Activated naive CD4-positive, alpha-beta T cell treated with anti-CD3 and anti-CD28 coated beads, Interleukin-2, amount 10 ng/mL, durations not matched to agents 7 days and 5 days (primary cell): ENCODE measurements at regions not wholly inside any gene's neighbourhood (a gene's known extent, or its start where the extent isn't known, plus 50 kb on each side); places are given as distances from the start of the nearest gene placed in this dataset.
"Not testable (repeated sequence)": the region's sequence is repeated elsewhere in the genome, so short reads cannot be mapped to it uniquely, and the experiment has no call there.

Experiments
- CTCF ChIA-PET: fragments of 350-600 bp; sonication (Branson Sonifier 250); formaldehyde crosslinking; loops from one replicate; lab custom pipeline; 2021; ENCODE audit warnings: antibody characterized with exemption; lab: Charles Lee
- DNase-seq: peaks from one replicate; pipeline ENCODE4 v3.0.0-alpha.2; 2020
- H3K27ac Mint-ChIP-seq: one replicate; pipeline ENCODE4 v1.8.0; 2021; ENCODE audit warnings: mild to moderate bottlenecking, moderate library complexity, mixed read lengths
- H3K27me3 Mint-ChIP-seq: one replicate; pipeline ENCODE4 v1.8.0; 2021; ENCODE audit warnings: mild to moderate bottlenecking, mixed read lengths
- H3K36me3 Mint-ChIP-seq: one replicate; pipeline ENCODE4 v1.8.0; 2021; ENCODE audit warnings: mixed read lengths
- H3K4me1 Mint-ChIP-seq: one replicate; pipeline ENCODE4 v1.8.0; 2021; ENCODE audit warnings: mixed read lengths
- H3K4me3 Mint-ChIP-seq: one replicate; pipeline ENCODE4 v1.8.0; 2021; ENCODE audit warnings: mild to moderate bottlenecking, moderate library complexity, mixed read lengths
- H3K9me3 Mint-ChIP-seq: one replicate; pipeline ENCODE4 v1.8.0; 2021; ENCODE audit warnings: mixed read lengths

DNA sequence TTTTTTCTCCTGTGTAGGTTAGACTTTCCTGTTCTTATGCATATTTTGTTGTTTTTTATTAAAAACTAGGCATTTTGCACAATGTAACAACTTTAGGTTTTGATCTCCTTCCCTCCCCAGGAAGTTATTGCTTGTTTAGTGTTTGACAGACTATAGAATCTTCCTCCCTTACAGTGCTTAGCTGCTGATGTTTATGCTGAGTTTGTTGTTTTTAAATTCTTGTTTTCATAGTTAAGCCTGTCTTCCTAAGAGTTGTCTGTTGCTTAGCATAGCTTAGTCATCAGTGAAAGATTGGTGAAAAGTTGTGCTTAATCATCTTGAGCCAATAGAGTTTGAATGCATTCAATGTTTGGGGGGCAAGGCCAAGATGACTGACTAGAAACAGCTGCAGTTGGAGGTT, 157.5 kb downstream of the NKX6-1 start:
- no peaks in the 10 kb centered on the region for H3K36me3 Mint-ChIP-seq
- DNase-seq: no peak
- no peaks in the 10 kb centered on the region for H3K27me3 Mint-ChIP-seq
- CTCF ChIA-PET: no interaction called here
- H3K9me3 Mint-ChIP-seq: peaks cover 20% of the 10 kb centered on the region
- no peaks in the 10 kb centered on the region for H3K4me1 Mint-ChIP-seq
- no peak overlapping the region for H3K27ac Mint-ChIP-seq
- no peak overlapping the region for H3K4me3 Mint-ChIP-seq

DNA sequence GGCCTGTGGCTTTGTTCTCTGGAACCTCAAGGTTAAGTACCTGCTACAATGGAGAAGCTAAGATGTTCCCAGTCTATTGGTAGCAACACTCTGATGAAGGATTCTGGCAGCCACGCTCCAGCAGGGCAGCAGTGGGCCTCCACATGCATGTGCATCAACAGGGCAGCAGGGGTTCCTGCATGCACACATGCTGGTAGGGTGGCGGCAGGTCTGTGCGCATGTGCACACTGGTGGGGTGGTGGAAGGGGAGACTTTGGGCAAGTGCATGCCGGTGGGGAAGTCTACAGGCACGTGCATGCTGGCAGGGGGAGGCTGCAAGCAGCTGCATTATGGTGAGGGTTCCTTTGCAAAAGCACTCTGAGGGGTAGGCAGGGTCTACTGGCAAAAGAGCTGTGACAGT, 160.7 kb downstream of the NKX6-1 start:
- no peaks in the 10 kb centered on the region for H3K4me1 Mint-ChIP-seq
- H3K27ac Mint-ChIP-seq: no peak overlapping the region
- H3K4me3 Mint-ChIP-seq: no peak overlapping the region
- peaks cover 5% of the 10 kb centered on the region for H3K9me3 Mint-ChIP-seq
- H3K36me3 Mint-ChIP-seq: no peaks in the 10 kb centered on the region
- DNase-seq: no peak
- H3K27me3 Mint-ChIP-seq: no peaks in the 10 kb centered on the region
- CTCF ChIA-PET: no interaction called here

DNA sequence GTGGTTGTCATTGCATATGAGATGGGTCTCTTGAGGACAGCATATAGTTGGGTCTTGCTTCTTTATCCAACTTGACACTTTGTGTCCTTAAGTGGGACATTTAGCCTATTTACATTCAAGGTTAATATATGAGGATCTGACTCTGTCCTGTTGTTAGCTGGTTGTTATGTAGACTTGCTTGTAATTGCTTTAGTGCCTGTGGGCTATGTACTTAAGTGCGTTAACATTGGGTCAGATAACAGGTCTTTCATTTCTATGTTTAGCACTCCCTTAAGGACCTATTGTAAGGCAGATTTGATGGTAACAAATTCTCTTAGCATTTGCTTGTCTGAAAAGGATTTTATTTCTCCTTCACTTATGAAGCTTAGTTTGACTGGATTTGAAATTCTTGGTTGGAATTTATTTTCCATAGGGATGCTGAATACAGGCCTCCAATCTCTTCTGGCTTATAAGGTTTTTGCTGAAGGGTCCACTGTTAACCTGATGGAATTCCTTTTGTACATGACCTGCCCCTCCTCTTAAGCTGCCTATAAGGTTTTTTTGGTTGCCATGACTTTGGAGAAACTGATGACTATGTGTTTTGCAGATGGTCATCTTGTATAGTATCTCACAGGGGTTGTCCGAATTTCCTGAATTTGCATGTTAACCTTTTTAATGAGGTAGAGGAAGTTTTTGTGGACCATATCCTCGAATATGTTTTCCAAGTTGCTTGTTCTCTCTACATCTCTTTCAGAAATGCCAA, 162.0 kb downstream of the NKX6-1 start:
- H3K4me1 Mint-ChIP-seq: no peaks in the 10 kb centered on the region
- no peaks in the 10 kb centered on the region for H3K27me3 Mint-ChIP-seq
- CTCF ChIA-PET: interaction anchor here (0.7 kb wide), 1 partner anchor 74 kb away, joined by 3 read pairs; no protein-coding TSS in a partner anchor
- peaks cover 5% of the 10 kb centered on the region for H3K9me3 Mint-ChIP-seq
- no peak overlapping the region for H3K27ac Mint-ChIP-seq
- DNase-seq: no peak
- H3K4me3 Mint-ChIP-seq: no peak overlapping the region
- H3K36me3 Mint-ChIP-seq: no peaks in the 10 kb centered on the region

DNA sequence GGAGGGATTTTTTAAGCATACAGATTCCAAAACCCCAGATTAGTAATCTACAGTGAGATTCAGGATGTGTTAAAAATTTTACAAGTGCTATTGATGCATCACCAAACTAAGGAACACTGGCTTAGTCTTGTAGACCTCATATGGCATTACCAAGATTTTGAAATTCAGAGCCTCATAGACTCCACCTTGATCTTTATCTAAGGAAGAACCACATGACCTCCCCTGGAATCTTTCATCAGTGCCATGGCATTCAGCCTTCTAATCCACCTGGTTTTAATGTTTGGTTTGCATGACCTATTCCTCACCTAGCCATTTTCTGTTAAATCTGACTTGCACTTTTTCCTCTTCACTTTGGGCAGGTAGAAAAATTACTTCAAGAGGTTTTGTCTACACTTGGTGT, 171.6 kb downstream of the NKX6-1 start:
- Mint-ChIP-seq H3K27me3 (no peaks in the 10 kb centered on the region), H3K9me3 (peaks cover 1% of the 10 kb centered on the region), H3K4me1 (no peaks in the 10 kb centered on the region), H3K36me3 (no peaks in the 10 kb centered on the region), H3K4me3 (no peak overlapping the region), H3K27ac (no peak overlapping the region)
- DNase-seq: no peak
- CTCF ChIA-PET: no interaction called here

DNA sequence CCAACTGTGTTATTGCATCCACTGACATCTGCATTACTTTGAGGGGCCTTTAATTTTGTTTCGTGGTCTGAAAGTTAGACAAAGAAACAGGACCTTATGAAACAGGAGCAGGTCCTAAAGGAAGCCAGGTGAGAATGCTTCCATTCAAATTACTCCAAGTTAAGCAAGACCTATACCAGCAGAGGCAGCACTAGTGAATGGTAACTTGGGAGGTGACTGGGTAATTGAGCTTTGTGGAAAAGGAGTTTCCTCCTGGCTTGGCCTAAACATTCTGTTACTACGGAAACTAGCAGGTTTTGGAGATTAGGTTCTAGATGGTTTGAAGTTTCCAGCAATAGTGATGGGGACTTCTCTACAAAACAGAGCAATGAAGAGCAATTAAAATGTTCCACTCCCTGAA, 173.5 kb downstream of the NKX6-1 start:
- no peak for DNase-seq
- CTCF ChIA-PET: no interaction called here
- no peaks in the 10 kb centered on the region for H3K27me3 Mint-ChIP-seq
- H3K4me3 Mint-ChIP-seq: no peak overlapping the region
- no peaks in the 10 kb centered on the region for H3K36me3 Mint-ChIP-seq
- H3K4me1 Mint-ChIP-seq: no peaks in the 10 kb centered on the region
- no peak overlapping the region for H3K27ac Mint-ChIP-seq
- H3K9me3 Mint-ChIP-seq: no peaks in the 10 kb centered on the region

DNA sequence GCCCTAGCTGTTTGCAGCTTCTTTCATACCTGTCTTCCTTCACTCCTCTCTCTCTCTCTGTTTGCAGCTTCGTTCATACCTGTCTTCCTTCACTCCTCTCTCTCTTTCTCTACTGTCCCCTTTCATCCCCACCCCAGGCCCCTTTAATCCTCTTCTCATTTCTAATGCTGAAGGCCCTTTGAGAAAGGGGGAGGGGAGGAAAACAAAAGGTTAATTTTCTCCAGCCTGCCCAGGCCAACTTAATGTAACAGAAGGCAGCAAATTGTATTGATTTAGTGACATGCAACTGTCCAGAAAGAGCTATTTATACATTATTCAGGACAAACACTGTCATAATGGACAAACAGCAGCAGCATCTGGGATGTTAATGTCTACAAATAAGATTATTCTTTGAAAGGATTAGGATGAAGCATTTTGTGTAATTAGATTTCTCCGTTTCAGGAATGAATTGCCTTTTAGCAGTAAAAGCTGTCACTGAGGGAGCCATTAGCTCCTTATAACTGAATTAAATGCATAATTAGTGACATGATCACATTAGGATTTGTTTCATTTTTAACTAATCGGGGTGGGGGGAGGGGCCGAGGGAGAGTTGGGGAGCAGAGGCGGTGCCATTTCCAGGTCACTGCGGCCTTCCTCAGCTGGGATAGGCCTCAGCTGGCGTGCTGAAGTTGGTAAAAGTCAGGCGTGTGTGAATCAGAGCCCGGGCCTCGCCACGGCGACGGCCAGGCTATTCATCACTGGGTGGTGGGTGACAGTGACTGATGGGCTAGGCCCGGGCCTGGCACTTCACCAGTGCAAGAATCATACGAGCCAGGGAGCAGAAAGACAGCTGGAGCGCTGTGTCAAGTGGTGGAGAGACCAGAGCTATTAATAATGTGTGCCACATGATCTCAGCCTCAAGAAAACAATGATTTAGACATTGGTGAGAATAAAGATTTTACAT, 174.5 kb downstream of the NKX6-1 start:
- H3K9me3 Mint-ChIP-seq: no peaks in the 10 kb centered on the region
- H3K27ac Mint-ChIP-seq: no peak overlapping the region
- DNase-seq: no peak
- no peaks in the 10 kb centered on the region for H3K27me3 Mint-ChIP-seq
- CTCF ChIA-PET: no interaction called here
- no peak overlapping the region for H3K4me3 Mint-ChIP-seq
- H3K36me3 Mint-ChIP-seq: no peaks in the 10 kb centered on the region
- H3K4me1 Mint-ChIP-seq: no peaks in the 10 kb centered on the region

DNA sequence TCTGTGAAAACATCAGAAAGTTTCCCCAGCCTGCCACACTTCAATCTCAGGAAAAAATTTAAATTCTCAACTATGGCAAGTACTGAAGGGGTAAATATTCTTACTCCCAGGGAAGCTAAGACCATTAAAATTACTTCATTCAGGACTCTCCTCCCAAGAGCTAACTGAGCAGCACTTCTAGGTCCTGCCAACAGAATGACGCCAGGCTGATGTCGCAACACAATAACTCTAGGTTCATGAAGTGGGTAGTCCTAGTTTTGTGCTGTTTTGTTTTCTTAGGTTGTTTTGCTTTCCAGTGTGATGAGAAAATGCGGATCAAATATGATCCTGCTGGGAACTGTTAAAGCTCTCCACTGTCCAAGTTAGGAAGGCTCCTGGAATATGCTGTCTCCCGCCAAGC, 180.0 kb downstream of the NKX6-1 start:
- DNase-seq: no peak
- H3K4me1 Mint-ChIP-seq: no peaks in the 10 kb centered on the region
- H3K4me3 Mint-ChIP-seq: no peak overlapping the region
- H3K36me3 Mint-ChIP-seq: no peaks in the 10 kb centered on the region
- no peaks in the 10 kb centered on the region for H3K27me3 Mint-ChIP-seq
- CTCF ChIA-PET: no interaction called here
- H3K9me3 Mint-ChIP-seq: no peaks in the 10 kb centered on the region
- no peak overlapping the region for H3K27ac Mint-ChIP-seq

DNA sequence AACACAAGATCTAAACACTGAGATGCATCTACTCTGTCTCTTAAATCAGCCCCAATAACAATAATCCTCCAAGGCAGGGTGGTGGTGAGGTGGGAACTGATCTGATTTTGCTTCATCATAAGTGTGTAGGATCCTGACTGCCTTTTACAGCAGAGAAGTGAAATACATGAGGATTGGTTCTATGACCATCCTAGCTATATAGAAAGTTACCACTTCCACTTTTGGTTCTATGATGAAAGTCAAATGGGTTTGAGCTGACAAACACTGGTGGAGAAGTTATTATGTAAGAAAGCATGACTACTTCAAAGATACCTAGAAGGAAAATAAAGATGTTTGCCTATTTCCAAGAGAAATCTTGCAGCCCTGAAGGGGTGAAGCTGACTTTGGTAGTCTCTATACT, 181.6 kb downstream of the NKX6-1 start:
- DNase-seq: no peak
- no peaks in the 10 kb centered on the region for H3K9me3 Mint-ChIP-seq
- CTCF ChIA-PET: no interaction called here
- H3K4me3 Mint-ChIP-seq: no peak overlapping the region
- no peak overlapping the region for H3K27ac Mint-ChIP-seq
- H3K4me1 Mint-ChIP-seq: no peaks in the 10 kb centered on the region
- H3K27me3 Mint-ChIP-seq: no peaks in the 10 kb centered on the region
- H3K36me3 Mint-ChIP-seq: no peaks in the 10 kb centered on the region

DNA sequence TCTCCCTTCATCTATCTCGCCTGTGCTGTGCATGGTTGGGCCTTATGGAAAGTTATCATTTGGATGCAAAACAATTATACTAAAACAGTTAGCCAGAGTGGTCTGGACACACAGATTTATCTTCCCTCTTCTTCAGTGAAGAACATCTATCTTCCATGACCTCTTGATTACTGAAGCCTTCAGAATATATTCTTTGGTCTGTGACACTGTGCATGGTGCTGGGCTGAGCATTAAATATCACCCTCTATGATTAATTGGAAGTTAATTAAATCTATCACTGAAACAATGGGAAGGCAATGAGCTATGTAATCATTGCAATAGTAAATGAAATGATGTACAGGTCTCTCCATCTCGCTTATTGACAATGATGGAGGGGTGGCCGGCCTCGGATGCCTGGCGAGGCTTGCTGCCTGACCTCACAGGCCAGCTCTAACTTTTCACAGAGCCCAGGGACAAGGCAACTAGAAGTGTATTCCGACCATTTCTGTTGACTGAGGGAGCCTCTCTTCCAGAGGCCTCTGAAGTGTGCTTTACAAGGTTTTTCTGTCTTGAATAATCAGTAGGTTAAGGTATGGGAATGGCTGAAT, 186.6 kb downstream of the NKX6-1 start:
- Mint-ChIP-seq H3K27me3 (no peaks in the 10 kb centered on the region), H3K36me3 (no peaks in the 10 kb centered on the region)

DNA sequence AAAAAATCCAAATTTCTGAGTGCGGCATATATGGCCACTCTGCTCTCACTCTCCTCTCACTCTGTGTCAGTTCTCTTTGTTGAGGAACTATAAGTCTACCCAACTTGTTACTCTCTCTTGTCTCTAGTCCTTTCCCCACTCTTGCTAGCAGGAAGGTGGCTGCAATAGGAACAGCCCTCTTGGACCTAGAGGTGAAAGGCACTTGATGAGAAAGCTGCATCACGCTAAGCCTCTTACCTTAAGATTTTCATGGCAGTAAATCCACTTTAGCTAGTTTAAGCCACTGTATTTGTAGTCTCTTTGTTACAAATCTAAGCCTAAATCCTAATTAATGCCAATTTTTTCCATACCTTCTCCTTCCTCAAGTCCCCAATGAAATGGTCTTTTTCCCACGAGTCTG, 189.9 kb downstream of the NKX6-1 start:
- CTCF ChIA-PET: no interaction called here
- DNase-seq: no peak
- Mint-ChIP-seq H3K4me3 (no peak overlapping the region), H3K9me3 (peaks cover 2% of the 10 kb centered on the region), H3K36me3 (no peaks in the 10 kb centered on the region), H3K27ac (no peak overlapping the region), H3K4me1 (no peaks in the 10 kb centered on the region), H3K27me3 (no peaks in the 10 kb centered on the region)

More for the DNA sequence above, 186.6 kb downstream of the NKX6-1 start:
- no peak for DNase-seq
- H3K9me3 Mint-ChIP-seq: peaks cover 2% of the 10 kb centered on the region
- no peak overlapping the region for H3K4me3 Mint-ChIP-seq
- CTCF ChIA-PET: no interaction called here
- no peak overlapping the region for H3K27ac Mint-ChIP-seq
- H3K4me1 Mint-ChIP-seq: no peaks in the 10 kb centered on the region

DNA sequence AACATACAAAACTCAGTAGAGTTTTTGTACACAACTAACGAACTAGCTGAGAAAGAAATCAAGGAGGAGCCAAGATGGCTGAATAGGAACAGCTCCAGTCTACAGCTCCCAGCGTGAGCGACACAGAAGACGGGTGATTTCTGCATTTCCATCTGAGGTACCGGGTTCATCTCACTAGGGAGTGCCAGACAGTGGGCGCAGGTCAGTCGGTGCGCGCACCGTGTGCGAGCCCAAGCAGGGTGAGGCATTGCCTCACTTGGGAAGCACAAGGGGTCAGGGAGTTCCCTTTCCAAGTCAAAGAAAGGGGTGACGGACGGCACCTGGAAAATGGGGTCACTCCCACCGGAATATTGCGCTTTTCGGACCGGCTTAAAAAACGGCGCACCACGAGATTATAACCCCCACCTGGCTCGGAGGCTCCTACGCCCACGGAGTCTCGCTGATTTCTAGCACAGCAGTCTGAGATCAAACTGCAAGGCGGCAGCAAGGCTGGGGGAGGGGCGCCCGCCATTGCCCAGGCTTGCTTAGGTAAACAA, 200.3 kb downstream of the NKX6-1 start:
- CTCF ChIA-PET, H3K27ac Mint-ChIP-seq, H3K4me3 Mint-ChIP-seq, H3K36me3 Mint-ChIP-seq, H3K9me3 Mint-ChIP-seq, H3K27me3 Mint-ChIP-seq, DNase-seq, H3K4me1 Mint-ChIP-seq: not testable (repeated sequence)

DNA sequence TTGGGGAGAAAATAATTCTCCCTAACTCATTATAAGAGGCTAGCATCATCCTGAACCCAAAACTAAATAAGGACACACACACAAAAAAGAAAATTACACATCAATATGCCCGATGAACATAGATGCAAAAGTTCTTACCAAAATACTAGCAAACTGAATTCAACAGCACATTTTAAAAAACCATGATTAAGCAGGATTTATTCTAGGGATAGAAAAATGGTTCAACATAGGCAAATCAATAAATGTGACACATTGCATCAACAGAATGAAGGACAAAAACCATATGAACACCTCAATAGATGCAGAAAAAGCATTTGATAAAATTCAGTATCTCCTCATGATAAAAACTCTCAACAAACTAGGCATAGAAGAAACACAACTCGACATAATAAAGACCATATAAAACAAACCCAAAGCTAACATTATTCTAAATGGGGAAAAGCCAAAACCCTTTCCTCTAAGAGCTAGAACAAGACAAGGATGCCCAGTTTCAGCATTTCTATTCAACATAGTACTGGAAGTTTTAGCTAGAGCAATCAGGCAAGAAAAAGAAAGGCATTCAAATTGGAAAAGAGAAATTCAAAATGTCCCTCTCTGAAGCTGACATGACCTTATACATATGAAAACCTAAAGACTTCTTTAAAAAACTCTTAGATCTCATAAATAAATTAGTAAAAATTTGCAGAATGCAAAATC, 200.9 kb downstream of the NKX6-1 start:
- Mint-ChIP-seq H3K27ac (no peak overlapping the region), H3K4me1 (no peaks in the 10 kb centered on the region), H3K27me3 (no peaks in the 10 kb centered on the region), H3K4me3 (no peak overlapping the region), H3K9me3 (peaks cover 3% of the 10 kb centered on the region), H3K36me3 (no peaks in the 10 kb centered on the region)
- CTCF ChIA-PET: no interaction called here
- DNase-seq: no peak

DNA sequence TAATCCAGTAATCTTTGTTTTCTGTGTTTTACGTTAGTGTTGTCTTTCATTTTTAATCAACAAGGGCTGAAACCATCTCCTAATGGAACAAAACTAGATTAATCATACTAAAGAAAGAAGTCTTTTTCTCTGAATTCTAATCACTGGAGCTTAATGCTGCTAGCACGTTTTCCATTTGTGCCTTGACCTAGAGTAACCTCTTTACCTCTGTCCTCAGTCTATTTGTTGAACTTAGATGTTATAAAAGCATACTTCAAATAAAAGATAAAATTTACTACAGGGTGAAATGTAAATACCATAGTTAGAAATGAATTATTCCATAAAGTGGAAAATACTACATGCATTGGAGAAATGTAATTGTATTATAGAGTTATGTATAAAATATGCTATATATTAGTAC, 207.1 kb downstream of the NKX6-1 start:
- no peak for DNase-seq
- Mint-ChIP-seq H3K27ac (no peak overlapping the region), H3K4me1 (no peaks in the 10 kb centered on the region), H3K27me3 (no peaks in the 10 kb centered on the region), H3K9me3 (peaks cover 16% of the 10 kb centered on the region), H3K36me3 (no peaks in the 10 kb centered on the region), H3K4me3 (no peak overlapping the region)
- CTCF ChIA-PET: no interaction called here

DNA sequence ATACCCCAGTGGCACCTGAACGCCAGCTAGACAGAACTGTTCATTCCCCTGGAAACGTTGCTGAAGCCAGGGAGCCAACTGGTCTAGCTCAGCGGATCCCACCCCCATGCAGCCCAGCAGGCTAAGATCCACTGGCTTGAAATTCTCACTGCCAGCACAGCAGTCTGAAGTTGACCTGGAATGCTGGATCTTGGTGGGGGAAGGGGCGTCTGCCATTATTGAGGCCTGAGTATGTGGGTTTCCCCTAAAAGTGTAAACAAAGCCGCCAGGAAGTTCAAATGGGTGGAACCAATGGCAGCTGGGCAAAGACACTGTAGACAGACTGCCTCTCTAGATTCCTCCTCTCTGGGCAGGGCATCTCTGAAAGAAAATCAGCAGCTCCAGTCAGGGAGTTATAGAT, 213.0 kb downstream of the NKX6-1 start:
- no peak overlapping the region for H3K4me3 Mint-ChIP-seq
- H3K36me3 Mint-ChIP-seq: no peaks in the 10 kb centered on the region
- H3K4me1 Mint-ChIP-seq: no peaks in the 10 kb centered on the region
- no peaks in the 10 kb centered on the region for H3K27me3 Mint-ChIP-seq
- no peak overlapping the region for H3K27ac Mint-ChIP-seq
- CTCF ChIA-PET: no interaction called here
- DNase-seq: no peak
- H3K9me3 Mint-ChIP-seq: peaks cover 15% of the 10 kb centered on the region
